Nephron (organoid): ENCODE measurements at regions not wholly inside any gene's neighbourhood (a gene's known extent, or its start where the extent isn't known, plus 50 kb on each side); places are given as distances from the start of the nearest gene placed in this dataset.

ENCODE experiments used
- H3K27ac Mint-ChIP-seq, 3 experiments: 2 replicates each; pipeline ENCODE4 v1.8.0; 2020; ENCODE audit warnings: mixed read lengths in 3 of 3, mild to moderate bottlenecking in 2 of 3, moderate library complexity in 1 of 3
- H3K27me3 Mint-ChIP-seq: 2 replicates; pipeline ENCODE4 v1.8.0; 2021; ENCODE audit warnings: low read depth, mild to moderate bottlenecking, moderate library complexity, mixed read lengths
- H3K36me3 Mint-ChIP-seq: 2 replicates; pipeline ENCODE4 v1.8.0; 2020; ENCODE audit warnings: low read depth, mixed read lengths
- H3K4me1 Mint-ChIP-seq: 2 replicates; pipeline ENCODE4 v1.8.0; 2020; ENCODE audit warnings: mixed read lengths
- H3K4me3 Mint-ChIP-seq, 3 experiments: 2 replicates each; pipeline ENCODE4 v1.8.0; 2020; ENCODE audit warnings: mild to moderate bottlenecking in 3 of 3, mixed read lengths in 3 of 3, moderate library complexity in 2 of 3
- H3K9me3 Mint-ChIP-seq: 2 replicates; pipeline ENCODE4 v1.8.0; 2020; ENCODE audit warnings: mixed read lengths
- TF ChIP-seq, protein P1 (sequence below), 3 experiments: fragments of 200-600 bp; sonication (generic); IDR thresholded peaks; one replicate each; pipeline ENCODE4 v1.5.0; 2021; ENCODE audit warnings: antibody characterized with exemption in 3 of 3; ENCODE audit not compliant: unreplicated experiment in 3 of 3

DNA sequence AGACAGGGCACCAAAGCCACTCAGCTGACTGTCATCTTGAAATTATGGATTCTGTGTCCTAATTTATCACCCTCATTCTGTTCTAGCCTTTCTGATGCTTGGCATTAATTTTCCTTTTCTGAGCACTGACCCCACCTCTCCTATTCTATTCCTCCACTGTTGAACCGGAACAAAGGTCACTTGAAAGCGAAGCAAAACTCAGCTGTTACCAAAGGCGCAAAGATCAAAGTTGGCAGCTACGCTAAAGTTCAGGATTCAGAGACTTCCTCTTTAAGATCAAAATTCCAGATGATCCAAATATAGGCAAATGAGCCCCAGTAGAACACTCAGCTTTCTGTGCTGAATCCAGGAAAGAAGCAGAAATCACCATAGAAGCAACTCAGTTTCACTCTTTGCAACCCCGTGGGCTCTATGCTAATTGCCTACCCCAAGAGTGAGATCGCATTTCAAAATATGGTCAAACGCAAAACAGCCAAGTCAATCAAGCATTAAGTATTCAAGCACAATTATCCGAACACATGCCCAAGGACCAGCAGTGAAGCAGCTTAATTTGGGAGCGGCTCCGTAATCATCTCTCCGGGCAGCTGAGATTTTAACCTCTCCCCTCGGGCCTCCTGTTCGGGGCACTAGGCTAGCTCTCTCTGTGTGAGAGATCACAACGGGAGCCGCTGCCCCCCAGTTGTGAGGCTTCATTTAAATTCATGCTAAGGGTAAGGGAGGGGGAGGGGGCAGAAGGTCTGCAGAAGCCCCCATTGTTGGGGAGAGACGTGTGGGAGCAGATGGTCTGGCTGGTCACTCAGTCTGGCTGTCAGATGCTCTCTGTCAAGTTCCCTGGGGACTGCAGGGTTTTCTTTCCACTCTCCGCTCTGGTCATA lies 288.6 kb downstream of the ELAVL2 start:
- H3K4me1 Mint-ChIP-seq, result peaks cover 25% of the 10 kb centered on the region
- peak overlapping the region in 2 of 3 experiments; percentile 11 to 71 for H3K27ac Mint-ChIP-seq
- H3K9me3 Mint-ChIP-seq, result no peaks in the 10 kb centered on the region
- H3K36me3 Mint-ChIP-seq, result no peaks in the 10 kb centered on the region
- TF ChIP-seq, protein P1, sequence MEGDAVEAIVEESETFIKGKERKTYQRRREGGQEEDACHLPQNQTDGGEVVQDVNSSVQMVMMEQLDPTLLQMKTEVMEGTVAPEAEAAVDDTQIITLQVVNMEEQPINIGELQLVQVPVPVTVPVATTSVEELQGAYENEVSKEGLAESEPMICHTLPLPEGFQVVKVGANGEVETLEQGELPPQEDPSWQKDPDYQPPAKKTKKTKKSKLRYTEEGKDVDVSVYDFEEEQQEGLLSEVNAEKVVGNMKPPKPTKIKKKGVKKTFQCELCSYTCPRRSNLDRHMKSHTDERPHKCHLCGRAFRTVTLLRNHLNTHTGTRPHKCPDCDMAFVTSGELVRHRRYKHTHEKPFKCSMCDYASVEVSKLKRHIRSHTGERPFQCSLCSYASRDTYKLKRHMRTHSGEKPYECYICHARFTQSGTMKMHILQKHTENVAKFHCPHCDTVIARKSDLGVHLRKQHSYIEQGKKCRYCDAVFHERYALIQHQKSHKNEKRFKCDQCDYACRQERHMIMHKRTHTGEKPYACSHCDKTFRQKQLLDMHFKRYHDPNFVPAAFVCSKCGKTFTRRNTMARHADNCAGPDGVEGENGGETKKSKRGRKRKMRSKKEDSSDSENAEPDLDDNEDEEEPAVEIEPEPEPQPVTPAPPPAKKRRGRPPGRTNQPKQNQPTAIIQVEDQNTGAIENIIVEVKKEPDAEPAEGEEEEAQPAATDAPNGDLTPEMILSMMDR (IDR thresholded peaks at IDR 0.05; ENCODE audit: unreplicated experiment in 3 of 3), result no peak
- H3K4me3 Mint-ChIP-seq, result peak overlapping the region; percentile 79 to 81 (median 79)
- H3K27me3 Mint-ChIP-seq, result peaks cover 10% of the 10 kb centered on the region

DNA sequence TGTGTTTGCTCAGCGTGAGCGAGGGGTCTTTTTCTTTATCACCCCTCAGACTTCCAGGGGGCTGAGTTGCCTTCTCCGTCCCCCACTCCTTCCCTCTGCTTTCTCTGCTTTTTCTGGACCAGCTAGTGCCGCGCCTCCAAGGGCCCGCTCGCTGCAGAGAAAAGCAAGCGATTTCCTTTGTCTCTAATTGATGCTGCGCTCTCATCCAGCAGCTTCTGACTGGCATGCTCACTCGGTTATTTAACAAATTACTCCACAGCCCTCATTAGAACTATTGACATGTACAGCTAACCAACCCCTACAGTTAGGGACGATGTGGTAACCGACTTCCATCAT lies 288.0 kb downstream of the ELAVL2 start:
- TF ChIP-seq, protein P1 (IDR thresholded peaks at IDR 0.05; ENCODE audit: unreplicated experiment in 3 of 3), result no peak
- Mint-ChIP-seq H3K36me3 (no peaks in the 10 kb centered on the region), H3K4me3 (peak overlapping the region; percentile 73 to 81 (median 79)), H3K4me1 (peaks cover 25% of the 10 kb centered on the region), H3K27me3 (peaks cover 10% of the 10 kb centered on the region), H3K27ac (peak overlapping the region in 2 of 3 experiments; percentile 11 to 71), H3K9me3 (no peaks in the 10 kb centered on the region)

DNA sequence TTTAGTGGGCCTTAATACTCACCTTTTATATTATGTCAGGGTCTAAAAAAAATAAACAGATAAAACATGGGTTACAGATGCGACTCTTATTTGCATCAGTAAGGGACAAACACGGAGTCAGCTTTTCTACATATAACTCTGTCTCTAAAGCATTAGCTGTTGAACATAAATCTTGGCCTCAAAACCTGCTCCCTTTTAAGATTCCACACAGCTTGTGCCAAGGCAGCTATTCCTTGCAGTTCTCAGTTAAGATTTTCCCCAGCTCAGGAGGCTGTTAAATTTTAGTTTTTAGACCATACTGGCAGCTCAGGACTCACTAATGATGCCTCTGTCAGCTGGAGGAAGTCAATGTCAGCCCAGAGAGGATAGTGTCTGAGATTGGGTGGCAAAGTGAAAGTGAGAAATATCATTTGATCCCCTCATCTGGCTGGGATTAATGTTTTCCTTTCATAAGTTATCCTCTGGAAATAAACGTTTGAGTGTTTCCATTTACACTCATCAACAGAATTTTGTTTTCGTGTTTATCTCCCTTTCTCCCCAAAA lies 287.5 kb downstream of the ELAVL2 start:
- Mint-ChIP-seq H3K27me3 (peaks cover 10% of the 10 kb centered on the region), H3K4me1 (peaks cover 25% of the 10 kb centered on the region), H3K27ac (peak overlapping the region in 2 of 3 experiments; percentile 11 to 71), H3K9me3 (no peaks in the 10 kb centered on the region), H3K4me3 (peak overlapping the region; percentile 73 to 81 (median 79)), H3K36me3 (no peaks in the 10 kb centered on the region)
- TF ChIP-seq, protein P1 (IDR thresholded peaks at IDR 0.05; ENCODE audit: unreplicated experiment in 3 of 3), result no peak

DNA sequence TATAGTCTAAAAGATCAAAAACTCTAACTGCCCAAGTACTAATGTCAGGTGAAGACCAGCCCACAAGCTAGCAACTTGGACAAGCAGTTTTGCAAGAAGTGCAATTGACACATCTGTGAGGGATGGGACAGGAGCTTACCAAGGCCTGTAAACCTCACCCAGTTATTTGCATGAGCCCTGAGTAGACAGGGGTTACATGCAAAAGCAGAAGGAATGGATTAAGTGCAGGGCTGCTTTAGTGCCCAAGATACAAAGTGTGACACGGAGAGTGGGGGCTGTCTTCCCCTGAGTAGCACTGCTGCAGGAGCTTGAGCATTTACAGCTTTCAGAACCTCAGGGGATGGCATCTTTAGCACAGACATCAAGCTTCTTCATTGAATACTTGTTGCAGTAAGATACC lies 286.7 kb downstream of the ELAVL2 start:
- TF ChIP-seq, protein P1 (IDR thresholded peaks at IDR 0.05; ENCODE audit: unreplicated experiment in 3 of 3), result no peak
- Mint-ChIP-seq H3K9me3 (no peaks in the 10 kb centered on the region), H3K4me1 (peaks cover 25% of the 10 kb centered on the region), H3K27me3 (peaks cover 10% of the 10 kb centered on the region), H3K36me3 (no peaks in the 10 kb centered on the region), H3K4me3 (no peak overlapping the region), H3K27ac (peak overlapping the region in 1 of 3 experiments; percentile 19)

DNA sequence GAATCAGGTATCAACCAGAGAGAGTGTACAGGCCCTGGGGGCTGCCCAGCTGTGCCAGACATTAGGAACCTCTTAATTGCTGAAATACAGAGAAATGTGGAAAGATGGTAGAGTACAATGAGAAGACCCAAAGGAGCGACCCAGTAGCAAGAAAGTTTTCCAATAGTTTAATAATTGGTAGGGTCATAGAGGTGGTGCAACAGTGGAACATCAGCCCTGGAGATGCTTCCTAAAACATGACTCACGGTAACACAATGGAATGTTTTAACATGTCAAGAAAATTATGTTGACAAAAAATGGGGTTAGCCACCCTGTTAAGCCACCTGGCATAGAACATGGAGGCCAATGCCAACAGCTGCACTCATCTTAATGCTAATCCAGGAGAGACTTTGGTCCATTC lies 284.1 kb downstream of the ELAVL2 start:
- no peak overlapping the region for H3K27ac Mint-ChIP-seq

More for the DNA sequence above, 284.1 kb downstream of the ELAVL2 start:
- Mint-ChIP-seq H3K27me3 (peaks cover 10% of the 10 kb centered on the region), H3K36me3 (no peaks in the 10 kb centered on the region), H3K4me1 (peaks cover 24% of the 10 kb centered on the region), H3K9me3 (peaks cover 3% of the 10 kb centered on the region), H3K4me3 (no peak overlapping the region)
- TF ChIP-seq, protein P1 (IDR thresholded peaks at IDR 0.05; ENCODE audit: unreplicated experiment in 3 of 3), result no peak
